Lower leg skin (tissue), 4 donors: ENCODE measurements at regions not wholly inside any gene's neighbourhood (a gene's known extent, or its start where the extent isn't known, plus 50 kb on each side); places are given as distances from the start of the nearest gene placed in this dataset.

Source experiments
- DNase-seq, 2 donors: peaks; one replicate each; pipeline ENCODE4 v3.0.0-alpha.2; 2019; ENCODE audit warnings: low spot score in 2 of 2
- H3K4me3 ChIP-seq: fragments of 200-600 bp; sonication (generic); 2 replicates; pipeline ENCODE4 v1.5.1; 2017; ENCODE audit warnings: mild to moderate bottlenecking, low read depth; ENCODE audit not compliant: poor library complexity, severe bottlenecking
- POLR2A ChIP-seq, 2 donors: fragments of 450-650 bp; IDR thresholded peaks; one replicate each; pipeline ENCODE4 v1.6.1; 2016 to 2017; ENCODE audit warnings: antibody characterized with exemption in 2 of 2, mild to moderate bottlenecking in 1 of 2, moderate library complexity in 1 of 2
- WGBS, 2 donors: methylation state at CpG; one replicate each; pipeline ENCODE4 v1.1.5; 2018; 5-methylcytosine and 5-hydroxymethylcytosine counted together
- intact Hi-C: fragments of 100-400 bp; cut with DNase I; formaldehyde crosslinking; loops from one replicate; pipeline ENCODE4 v1.15.0; 2023; ENCODE audit warnings: low total_unique reads
- TF ChIP-seq, protein P1 (sequence below), 3 donors: fragments of 450-650 bp; IDR thresholded peaks; one replicate each; pipeline ENCODE4 v1.5.1; 2016; ENCODE audit warnings: antibody characterized with exemption in 3 of 3, mild to moderate bottlenecking in 3 of 3, moderate library complexity in 2 of 3

DNA sequence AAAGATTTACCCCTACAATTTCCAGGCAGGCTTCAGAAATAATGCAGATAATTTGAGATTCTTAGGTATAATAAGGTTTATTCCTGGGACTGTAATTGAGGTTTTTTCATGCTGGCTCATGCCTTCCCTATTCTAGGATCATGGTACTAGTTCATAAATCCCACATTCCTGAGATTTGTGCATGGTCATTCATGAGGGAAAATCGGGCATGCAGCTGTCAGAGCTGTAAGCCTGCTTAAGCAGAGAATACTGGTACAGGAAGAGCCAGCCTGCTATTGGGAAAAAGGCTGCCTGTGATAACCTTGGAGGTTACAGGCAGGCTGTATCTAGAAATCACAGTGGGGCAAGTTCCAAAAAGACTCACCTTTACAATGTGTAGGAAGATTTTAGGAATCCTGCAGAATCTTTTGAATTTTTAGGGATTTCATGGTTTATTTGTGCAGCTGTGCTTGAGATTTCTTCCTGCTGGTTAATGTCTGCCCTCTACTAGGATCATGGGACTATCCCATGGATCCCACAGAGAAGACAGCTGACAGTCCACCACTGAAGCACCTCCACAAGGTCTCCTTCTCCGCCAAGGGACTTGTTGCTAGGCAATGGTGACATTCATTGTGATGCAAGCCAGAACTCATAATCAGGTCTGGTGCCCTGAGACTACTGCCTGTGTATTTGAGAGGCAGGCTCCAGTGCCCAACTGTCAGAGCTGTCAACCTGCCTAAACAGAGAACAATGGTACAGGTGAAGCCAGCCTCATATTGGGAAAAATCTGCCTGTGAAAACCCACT is 646.2 kb upstream of the TSPY4 start:
- 58% methylated on average over 2 of the region's 2 CpGs; no CpG with 5 or more reads in 1 of the 2 donors for WGBS, 2 donors
- intact Hi-C loops, result no loop called here
- TF ChIP-seq, protein P1, sequence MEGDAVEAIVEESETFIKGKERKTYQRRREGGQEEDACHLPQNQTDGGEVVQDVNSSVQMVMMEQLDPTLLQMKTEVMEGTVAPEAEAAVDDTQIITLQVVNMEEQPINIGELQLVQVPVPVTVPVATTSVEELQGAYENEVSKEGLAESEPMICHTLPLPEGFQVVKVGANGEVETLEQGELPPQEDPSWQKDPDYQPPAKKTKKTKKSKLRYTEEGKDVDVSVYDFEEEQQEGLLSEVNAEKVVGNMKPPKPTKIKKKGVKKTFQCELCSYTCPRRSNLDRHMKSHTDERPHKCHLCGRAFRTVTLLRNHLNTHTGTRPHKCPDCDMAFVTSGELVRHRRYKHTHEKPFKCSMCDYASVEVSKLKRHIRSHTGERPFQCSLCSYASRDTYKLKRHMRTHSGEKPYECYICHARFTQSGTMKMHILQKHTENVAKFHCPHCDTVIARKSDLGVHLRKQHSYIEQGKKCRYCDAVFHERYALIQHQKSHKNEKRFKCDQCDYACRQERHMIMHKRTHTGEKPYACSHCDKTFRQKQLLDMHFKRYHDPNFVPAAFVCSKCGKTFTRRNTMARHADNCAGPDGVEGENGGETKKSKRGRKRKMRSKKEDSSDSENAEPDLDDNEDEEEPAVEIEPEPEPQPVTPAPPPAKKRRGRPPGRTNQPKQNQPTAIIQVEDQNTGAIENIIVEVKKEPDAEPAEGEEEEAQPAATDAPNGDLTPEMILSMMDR (IDR thresholded peaks at IDR 0.05), result no peak
- no peak for TF ChIP-seq POLR2A (IDR thresholded peaks at IDR 0.05)
- DNase-seq, result no peak
- no peak overlapping the region for H3K4me3 ChIP-seq

DNA sequence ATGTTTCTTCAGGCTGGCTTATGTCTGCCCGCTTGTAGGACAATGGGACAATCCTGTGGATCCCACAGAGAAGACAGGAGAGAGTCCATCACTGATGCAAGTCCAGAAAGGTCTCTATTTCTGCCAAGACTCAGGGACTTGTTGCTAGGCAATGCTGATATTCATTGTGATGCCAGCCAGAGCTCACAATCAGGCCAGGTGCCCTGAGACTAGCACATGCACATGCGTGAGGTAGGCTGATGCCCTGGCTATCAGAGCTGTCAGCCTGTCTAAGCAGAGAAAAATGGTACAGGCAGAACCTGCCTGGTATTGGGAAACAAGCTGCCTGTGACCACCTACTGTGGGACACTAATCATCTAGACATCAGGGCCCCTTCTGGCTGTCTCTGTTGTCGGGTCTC is 638.7 kb upstream of the TSPY4 start:
- WGBS, 2 donors, result 53% methylated on average over 2 of the region's 3 CpGs; no CpG with 5 or more reads in 1 of the 2 donors
- no peak for TF ChIP-seq POLR2A (IDR thresholded peaks at IDR 0.05)
- TF ChIP-seq, protein P1 (IDR thresholded peaks at IDR 0.05), result no peak
- intact Hi-C loops, result no loop called here
- H3K4me3 ChIP-seq, result no peak overlapping the region
- DNase-seq, result no peak

DNA sequence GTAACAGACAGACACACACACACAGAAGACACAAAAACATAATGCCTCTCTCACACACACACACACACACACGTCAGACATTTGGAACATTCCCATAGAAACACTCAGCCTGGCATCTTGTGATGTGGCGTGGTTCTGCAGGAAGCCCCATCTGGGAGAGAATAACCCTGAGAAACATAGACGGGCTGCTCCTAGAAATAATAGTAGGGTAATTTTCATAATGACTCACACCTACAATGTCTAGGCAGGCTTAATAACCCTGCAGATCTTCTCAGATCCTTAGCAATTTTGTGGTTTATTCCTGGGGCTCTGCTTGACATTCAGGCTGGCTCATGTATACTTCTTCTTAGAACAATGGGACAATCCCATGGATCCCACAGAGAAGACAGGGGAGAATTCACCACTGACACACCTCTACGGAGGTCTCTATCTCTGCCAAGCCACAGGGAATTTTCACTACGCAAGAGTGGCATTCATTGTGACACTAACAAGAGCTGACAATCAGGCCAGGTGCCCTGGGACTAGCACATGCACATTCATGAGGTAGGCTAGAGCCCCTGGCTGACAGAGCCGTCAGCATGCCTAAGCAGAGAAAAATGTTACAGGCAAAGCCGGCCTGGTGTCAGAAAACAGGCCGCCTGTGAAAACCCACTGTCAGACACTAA is 631.5 kb upstream of the TSPY4 start:
- 48% methylated on average over 8 of the region's 8 CpGs; no CpG with 5 or more reads in 1 of the 2 donors for WGBS, 2 donors
- H3K4me3 ChIP-seq, result no peak overlapping the region
- TF ChIP-seq, protein P1 (IDR thresholded peaks at IDR 0.05), result no peak
- no peak for TF ChIP-seq POLR2A (IDR thresholded peaks at IDR 0.05)
- DNase-seq, result no peak
- intact Hi-C loops, result no loop called here

DNA sequence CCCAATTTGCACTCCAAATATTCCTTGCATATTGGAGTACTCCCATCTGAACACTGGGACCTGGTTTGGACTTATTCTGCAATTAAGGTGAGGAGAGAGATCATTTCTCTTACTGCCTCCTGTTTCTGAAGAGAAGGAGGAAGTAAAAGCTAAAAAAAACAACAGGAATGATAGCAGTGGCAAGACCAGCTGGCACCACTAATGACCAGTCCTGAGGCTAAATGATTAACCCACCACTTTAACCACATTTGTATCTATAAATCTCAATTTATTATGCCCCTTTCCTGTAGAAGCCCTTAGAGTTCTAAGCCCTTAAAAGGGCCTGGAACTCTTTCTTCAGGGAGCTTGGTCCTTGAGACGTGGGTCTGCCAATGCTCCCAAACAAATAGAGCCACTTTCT is 625.0 kb upstream of the TSPY4 start:
- 56% methylated on average over 1 of the region's 1 CpG; no CpG with 5 or more reads in 1 of the 2 donors for WGBS, 2 donors
- intact Hi-C loops, result no loop called here
- DNase-seq, result no peak
- H3K4me3 ChIP-seq, result no peak overlapping the region
- TF ChIP-seq POLR2A (IDR thresholded peaks at IDR 0.05), result no peak
- TF ChIP-seq, protein P1 (IDR thresholded peaks at IDR 0.05), result no peak

DNA sequence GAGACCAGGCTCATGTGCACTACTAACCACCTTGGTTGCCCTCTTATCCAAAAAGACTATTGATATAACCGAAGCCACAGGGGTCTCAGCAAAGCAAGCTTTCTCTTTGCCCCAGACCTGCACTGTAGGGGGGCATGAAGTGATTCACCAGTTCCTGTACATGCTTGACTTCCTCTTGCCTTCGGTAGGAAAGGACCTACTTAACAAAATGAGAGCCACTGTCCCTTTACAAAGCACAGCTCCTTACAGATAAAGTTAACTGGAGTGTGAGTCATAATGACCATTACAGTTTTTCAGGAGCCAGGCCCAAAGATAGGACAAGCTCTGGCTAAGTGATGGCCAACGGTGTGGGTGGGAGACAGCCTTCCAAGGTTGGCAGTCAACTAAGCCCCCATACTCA is 622.0 kb upstream of the TSPY4 start:
- intact Hi-C loops, result no loop called here
- DNase-seq, result no peak
- WGBS, 2 donors, result 36% methylated on average over 2 of the region's 3 CpGs; no CpG with 5 or more reads in 1 of the 2 donors
- no peak overlapping the region for H3K4me3 ChIP-seq
- TF ChIP-seq, protein P1 (IDR thresholded peaks at IDR 0.05), result no peak
- no peak for TF ChIP-seq POLR2A (IDR thresholded peaks at IDR 0.05)
